Kidney (tissue), 13 donors: ENCODE measurements at regions not wholly inside any gene's neighbourhood (a gene's known extent, or its start where the extent isn't known, plus 50 kb on each side); places are given as distances from the start of the nearest gene placed in this dataset.

Source experiments
- DNase-seq, 5 donors: peaks; one replicate each; pipeline ENCODE4 v3.0.0-alpha.2; 2013 to 2020
- FAIRE-seq: peaks from 2 replicates; lab custom pipeline; 2012; peaks lifted over from hg19 to GRCh38; lab: Jason Lieb, UNC
- H3K27ac ChIP-seq, 2 donors: one replicate each; pipeline ENCODE4 v1.7.0; 2013; ENCODE audit warnings: low read depth in 2 of 2, low read length in 2 of 2, inconsistent platforms in 1 of 2
- H3K27me3 ChIP-seq: one replicate; pipeline ENCODE4 v1.7.1; 2013; ENCODE audit warnings: low read length, inconsistent platforms; ENCODE audit not compliant: control insufficient read depth, insufficient read depth
- H3K36me3 ChIP-seq, 3 donors: one replicate each; pipeline versions ENCODE4 v1.7.0 to v1.7.1; 2013; ENCODE audit warnings: low read length in 3 of 3, control low read depth in 1 of 3, inconsistent platforms in 1 of 3; ENCODE audit not compliant: insufficient read depth in 3 of 3, control insufficient read depth in 2 of 3
- H3K4me1 ChIP-seq, 3 donors: one replicate each; pipeline versions ENCODE4 v1.7.0 to v1.7.1; 2013; ENCODE audit warnings: low read length in 3 of 3, inconsistent platforms in 1 of 3, low read depth in 1 of 3; ENCODE audit not compliant: control insufficient read depth in 2 of 3, insufficient read depth in 2 of 3
- H3K4me3 ChIP-seq, 3 donors: one replicate each; pipeline versions ENCODE4 v1.7.0 to v1.8.1; 2013; ENCODE audit warnings: low read length in 3 of 3, control low read depth in 1 of 3, inconsistent platforms in 1 of 3
- H3K9ac ChIP-seq, 3 donors: one replicate each; pipeline versions ENCODE4 v1.7.0 to v1.7.1; 2013; ENCODE audit warnings: low read length in 3 of 3, control low read depth in 1 of 3, inconsistent platforms in 1 of 3
- H3K9me3 ChIP-seq, 3 donors: one replicate each; pipeline versions ENCODE4 v1.7.0 to v1.7.1; 2013; ENCODE audit warnings: low read length in 3 of 3, control low read depth in 1 of 3, inconsistent platforms in 1 of 3; ENCODE audit not compliant: control insufficient read depth in 2 of 3, insufficient read depth in 1 of 3
- CTCF ChIP-seq: IDR thresholded peaks from 3 replicates; pipeline ENCODE4 v1.5.1; 2012; ENCODE audit warnings: mild to moderate bottlenecking, moderate library complexity, borderline replicate concordance; ENCODE audit not compliant: insufficient read depth; ENCODE audit errors: extremely low read depth
- intact Hi-C: fragments of 100-400 bp; cut with DNase I; formaldehyde crosslinking; loops from one replicate; pipeline ENCODE4 v1.11.1; 2022
- donor health status: control.
- donor health status: control.
- donor health status: control.
- donor health status: control.
- donor health status: control.
- donor health status: DM: yes; HTN: yes; CAD: no.
- donor health status: Normal renal cell carcinoma (clear cell type).

GRCh38 chr6:159427335-159427734 is 258.1 kb downstream of the FNDC1 start:
- intact Hi-C loops, result no loop called here
- peaks cover 0 to 2% (median 0%) of the 10 kb centered on the region in 3 donors for H3K4me1 ChIP-seq
- FAIRE-seq, result no peak
- no peak overlapping the region for H3K9ac ChIP-seq
- no peak for TF ChIP-seq CTCF
- no peak overlapping the region for H3K27ac ChIP-seq
- H3K36me3 ChIP-seq, result no peaks in the 10 kb centered on the region
- no peak overlapping the region for H3K4me3 ChIP-seq
- H3K27me3 ChIP-seq, result no peaks in the 10 kb centered on the region
- peaks cover 0 to 3% (median 0%) of the 10 kb centered on the region in 3 donors for H3K9me3 ChIP-seq
- no peak for DNase-seq

- DNase-seq, result no peak
- H3K4me3 ChIP-seq, result no peak overlapping the region
- H3K9me3 ChIP-seq, result no peaks in the 10 kb centered on the region
- no peak overlapping the region for H3K27ac ChIP-seq
- FAIRE-seq, result no peak
- intact Hi-C loops, result no loop called here
- no peaks in the 10 kb centered on the region for H3K36me3 ChIP-seq
- H3K27me3 ChIP-seq, result no peaks in the 10 kb centered on the region
- no peak overlapping the region for H3K9ac ChIP-seq
- H3K4me1 ChIP-seq, result peaks cover 0 to 2% (median 0%) of the 10 kb centered on the region in 3 donors
- no peak for TF ChIP-seq CTCF
These were observed 256.2 kb downstream of the FNDC1 start for GRCh38 chr6:159425421-159425820.

GRCh38 chr6:159422041-159422984 is 253.1 kb downstream of the FNDC1 start:
- Histone ChIP-seq H3K27me3 (no peaks in the 10 kb centered on the region), H3K36me3 (no peaks in the 10 kb centered on the region), H3K4me3 (no peak overlapping the region), H3K4me1 (peaks cover 0 to 2% (median 0%) of the 10 kb centered on the region in 3 donors), H3K9me3 (no peaks in the 10 kb centered on the region), H3K27ac (no peak overlapping the region), H3K9ac (no peak overlapping the region)
- FAIRE-seq, result no peak
- TF ChIP-seq CTCF, result no peak
- no peak for DNase-seq
- intact Hi-C loops, result no loop called here
